Fibroblast of skin of right biceps (primary cell): ENCODE measurements at regions not wholly inside any gene's neighbourhood (a gene's known extent, or its start where the extent isn't known, plus 50 kb on each side); places are given as distances from the start of the nearest gene placed in this dataset.

ENCODE experiments used
- DNase-seq: peaks from one replicate; pipeline ENCODE4 v3.0.0-alpha.2; 2013

DNA sequence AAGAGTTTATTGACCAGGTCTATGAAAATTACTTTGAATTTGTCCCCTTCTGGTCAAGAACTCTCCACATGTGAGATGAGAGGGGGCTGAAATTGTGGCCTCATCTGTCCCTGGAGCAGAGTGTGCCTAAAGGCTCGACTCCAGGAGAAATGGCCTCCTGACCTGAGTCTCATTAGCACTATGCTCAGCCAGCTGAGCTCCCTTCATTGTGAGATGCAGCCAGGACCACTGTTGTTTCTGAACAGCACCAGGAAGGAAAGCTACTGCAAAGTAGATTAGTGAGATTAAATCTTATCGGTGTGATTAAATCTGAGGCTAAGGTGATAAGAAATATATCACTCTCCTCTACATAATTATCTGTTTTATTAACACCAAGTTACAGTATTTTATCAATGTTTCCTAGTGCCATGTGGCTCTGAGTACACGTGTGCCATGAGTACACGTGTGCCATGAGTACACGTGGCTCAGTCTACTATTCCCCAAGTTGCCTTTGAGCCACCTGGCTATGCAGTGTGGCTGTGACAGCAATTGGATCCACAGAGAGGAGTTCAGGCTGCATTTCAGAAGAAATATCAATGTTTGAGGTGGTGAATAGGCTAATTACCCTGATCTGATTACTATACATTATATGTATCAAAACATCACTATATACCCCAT, 126.9 kb downstream of the IPMK start:
- DNase-seq, result no peak

GRCh38 chr10:58140054-58140453, 127.6 kb downstream of the IPMK start:
- no peak for DNase-seq

DNA sequence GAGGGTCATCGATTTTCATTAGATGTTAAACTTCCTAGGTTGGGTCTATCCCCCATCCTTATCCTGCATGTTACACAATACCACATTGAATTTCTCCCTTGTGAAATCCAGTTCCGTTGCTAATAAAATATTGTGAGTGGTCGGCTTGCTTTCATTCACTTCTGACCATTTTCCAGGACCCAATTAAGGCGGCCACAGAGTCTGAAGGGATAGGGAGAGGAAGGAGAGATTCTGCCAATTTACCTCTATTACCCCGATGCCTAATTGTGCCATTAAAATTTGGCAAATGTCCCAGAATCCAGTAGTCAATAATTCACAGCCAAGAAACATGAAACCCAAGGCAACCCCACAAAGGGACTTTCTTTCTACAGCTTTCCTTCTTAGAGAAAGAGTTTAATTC, 129.9 kb downstream of the IPMK start:
- DNase-seq, result no peak

- DNase-seq, result no peak
These were observed 152.3 kb downstream of the IPMK start for GRCh38 chr10:58115218-58116050.

DNA sequence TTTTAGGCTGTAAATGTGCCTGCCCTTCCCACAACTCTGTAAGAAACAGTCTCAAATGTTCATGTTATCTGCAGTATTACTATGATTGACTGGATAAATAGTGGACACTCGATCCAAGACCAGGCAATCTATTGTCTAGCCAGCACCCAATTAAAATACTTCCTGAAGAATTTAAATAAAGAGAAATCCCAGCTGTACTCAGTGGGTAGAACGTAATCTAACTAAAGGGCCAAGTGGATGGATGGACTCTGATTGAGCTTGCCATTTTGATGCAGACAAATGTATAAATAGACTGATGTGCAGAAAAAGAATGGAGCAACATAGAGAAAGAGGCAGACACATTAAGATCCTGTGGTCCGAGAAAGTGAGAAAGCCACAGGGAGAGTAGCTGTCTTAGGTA, 158.0 kb downstream of the IPMK start:
- no peak for DNase-seq

DNA sequence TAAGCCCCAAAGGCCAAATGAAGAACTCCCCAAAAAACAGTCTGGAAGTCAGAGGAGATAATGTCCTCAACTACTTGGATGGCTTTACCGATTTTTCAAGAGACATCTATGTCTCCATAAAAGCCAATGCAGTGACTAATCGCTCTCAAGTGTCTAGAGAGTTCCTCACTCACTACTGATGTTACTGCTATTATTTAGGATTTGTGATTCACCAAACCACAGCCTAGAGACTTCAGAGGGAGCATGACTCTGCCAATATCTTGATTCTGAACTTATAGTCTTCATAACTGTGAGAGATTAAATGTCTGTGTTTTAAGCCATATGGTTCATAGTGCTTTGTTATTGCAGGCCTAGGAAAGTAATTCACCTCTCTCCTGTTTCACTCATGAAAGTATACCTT, 160.2 kb downstream of the IPMK start:
- DNase-seq, result peak; percentile 93

GRCh38 chr10:58106211-58107035, 161.3 kb downstream of the IPMK start:
- DNase-seq, result no peak

GRCh38 chr10:58104351-58104751, 163.3 kb downstream of the IPMK start:
- DNase-seq, result peak; percentile 43

- no peak for DNase-seq
These were observed 164.8 kb downstream of the IPMK start for GRCh38 chr10:58102897-58103296.

GRCh38 chr10:58101682-58102081, 166.0 kb downstream of the IPMK start:
- DNase-seq, result no peak

DNA sequence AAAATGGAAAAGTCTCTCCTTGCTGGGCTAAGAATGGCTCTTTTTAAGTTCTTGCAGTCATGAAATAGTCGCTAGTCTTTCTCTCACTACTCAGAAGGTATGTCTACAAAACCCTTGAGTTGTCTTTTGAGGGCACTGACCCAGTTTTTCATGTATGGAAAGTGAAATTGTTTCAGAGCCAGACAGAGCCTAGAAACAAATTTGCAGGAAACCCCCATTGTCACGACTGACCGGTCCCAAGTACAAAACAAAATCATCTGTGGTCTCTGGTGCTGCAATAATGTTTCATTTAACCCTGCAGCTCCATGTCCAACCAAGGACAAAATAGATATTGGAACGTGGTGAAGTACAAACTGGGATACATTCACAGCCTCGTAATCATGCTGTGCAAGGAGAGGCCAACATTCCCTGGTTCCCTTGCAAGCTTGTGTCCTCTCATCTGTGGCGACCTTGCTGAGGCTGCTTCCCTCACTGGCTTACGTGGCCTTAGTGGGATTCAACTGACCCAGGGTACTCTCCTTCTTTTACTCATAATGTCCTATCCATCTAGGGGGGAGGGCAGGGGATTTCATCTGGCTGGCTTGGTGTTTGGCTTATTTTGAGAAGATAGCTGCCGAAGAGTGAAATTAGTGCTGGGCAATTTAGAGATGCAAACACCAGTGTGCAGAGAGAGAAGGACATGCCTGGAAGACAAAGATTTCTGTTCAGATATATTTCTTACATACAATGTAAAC, 172.5 kb downstream of the IPMK start:
- no peak for DNase-seq

DNA sequence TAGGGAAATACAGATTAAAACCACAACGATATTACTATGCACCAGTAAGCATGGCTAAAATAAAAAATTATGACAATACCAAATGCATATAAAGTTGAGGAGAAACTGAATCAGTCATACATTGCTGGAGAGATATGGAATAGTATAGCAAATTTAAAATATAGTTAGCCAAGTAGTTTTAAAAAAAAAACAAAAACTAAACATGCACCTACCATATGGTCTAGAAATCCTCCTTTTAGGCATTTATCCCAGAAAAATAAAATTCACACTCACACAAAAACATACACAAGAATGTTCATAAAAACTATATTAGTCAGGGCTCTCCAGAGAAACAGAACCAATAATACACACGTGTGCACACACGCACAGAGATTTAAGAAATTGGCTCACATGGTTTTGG, 175.8 kb downstream of the IPMK start:
- no peak for DNase-seq

GRCh38 chr10:58089739-58090138, 178.0 kb downstream of the IPMK start:
- no peak for DNase-seq

DNA sequence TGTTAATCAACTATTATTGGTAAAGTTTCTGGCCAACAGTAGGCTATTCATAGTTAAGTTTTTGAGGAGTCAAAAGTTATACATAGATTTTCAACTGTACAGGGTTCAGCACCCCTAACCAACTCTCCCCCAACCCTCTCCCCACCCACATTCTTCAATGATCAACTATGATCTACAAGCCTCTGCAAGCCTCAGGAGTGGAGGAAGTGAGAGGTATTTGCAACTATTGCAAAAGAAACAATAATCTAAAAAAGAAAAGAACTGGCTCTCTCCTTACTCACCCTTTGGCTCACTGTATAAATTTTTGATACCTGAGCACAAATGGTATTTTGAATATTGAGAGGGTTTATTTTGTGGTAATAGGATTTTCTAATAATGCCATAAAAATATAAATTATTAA, 179.8 kb downstream of the IPMK start:
- DNase-seq, result no peak

- DNase-seq, result no peak
These were observed 180.9 kb downstream of the IPMK start for GRCh38 chr10:58086763-58087150.

- no peak for DNase-seq
These were observed 181.4 kb downstream of the IPMK start for GRCh38 chr10:58086144-58086762.

- DNase-seq, result no peak
These were observed 185.4 kb downstream of the IPMK start for GRCh38 chr10:58082248-58082647.

DNA sequence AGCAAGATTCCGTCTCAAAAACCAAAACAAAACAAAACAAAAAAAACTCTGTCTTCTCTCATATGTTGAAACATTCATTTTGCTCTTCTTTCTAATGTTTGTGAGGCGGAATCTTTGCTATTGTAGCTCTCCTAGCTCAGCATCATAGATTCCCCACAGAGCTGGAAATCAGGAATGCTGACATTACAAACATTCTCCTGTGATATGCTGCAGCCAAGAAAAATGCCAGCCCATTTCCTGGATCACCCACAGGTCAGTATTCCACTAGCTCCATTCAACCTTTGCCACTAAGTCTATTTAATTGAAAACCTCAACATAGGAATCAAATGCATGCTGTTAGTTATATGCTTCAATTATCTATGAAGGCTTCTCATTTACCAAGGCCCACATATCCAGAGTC, 186.3 kb downstream of the IPMK start:
- DNase-seq, result no peak

DNA sequence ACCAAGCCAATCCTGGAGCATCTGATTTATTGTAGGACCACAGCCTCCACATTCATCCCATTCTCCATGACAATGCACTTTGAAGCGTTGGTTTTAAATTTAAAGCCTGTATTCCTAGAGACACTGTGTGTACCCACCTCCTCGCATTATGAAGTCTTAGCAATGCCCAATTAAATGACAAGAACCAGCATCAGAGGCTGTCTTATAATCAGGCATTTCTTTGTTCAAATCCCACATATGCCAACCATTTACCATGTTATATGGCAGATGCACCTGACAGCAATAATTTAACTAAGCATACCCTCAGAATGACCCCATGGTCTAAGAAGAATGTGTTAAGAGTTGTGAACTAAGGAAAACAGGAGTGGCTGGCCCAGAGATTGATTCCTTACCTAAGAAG, 188.2 kb downstream of the IPMK start:
- no peak for DNase-seq

DNA sequence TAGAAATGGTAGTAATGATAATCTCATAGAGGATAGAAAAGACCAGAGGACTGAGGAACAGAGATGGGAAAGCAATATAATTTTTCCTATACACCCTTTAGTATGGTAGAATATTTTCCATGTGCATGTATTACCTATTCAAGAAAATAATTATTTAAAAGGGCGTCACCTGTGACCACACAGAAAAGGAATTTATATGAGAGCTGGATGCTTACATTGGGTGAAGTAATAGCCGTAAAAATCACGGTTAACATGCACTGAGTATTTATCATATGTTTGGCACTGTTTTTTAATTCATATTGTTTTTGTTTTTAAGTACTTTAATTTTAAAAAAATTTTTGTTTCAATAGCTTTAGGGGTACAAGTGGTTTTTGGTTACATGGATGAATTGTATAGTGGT, 195.1 kb downstream of the IPMK start:
- DNase-seq, result no peak

DNA sequence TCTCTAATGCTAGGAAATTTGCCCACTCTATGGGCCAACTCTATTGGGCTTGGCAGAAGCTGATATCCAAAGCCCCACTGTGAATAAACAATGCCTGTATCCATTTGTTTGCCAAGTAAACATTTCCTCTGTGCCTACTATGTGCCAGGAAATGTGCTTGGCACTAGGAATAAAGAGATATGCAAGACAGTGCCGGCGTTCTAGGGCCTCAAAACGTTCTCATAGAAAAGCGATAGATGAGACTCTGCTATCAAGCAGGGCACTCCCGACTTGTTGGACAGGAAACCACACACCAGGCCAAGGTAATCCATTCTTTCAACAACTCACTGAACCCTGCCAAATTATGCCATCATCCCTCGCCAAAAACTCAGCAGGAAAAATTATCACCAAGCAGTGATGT, 196.7 kb downstream of the IPMK start:
- DNase-seq, result no peak

DNA sequence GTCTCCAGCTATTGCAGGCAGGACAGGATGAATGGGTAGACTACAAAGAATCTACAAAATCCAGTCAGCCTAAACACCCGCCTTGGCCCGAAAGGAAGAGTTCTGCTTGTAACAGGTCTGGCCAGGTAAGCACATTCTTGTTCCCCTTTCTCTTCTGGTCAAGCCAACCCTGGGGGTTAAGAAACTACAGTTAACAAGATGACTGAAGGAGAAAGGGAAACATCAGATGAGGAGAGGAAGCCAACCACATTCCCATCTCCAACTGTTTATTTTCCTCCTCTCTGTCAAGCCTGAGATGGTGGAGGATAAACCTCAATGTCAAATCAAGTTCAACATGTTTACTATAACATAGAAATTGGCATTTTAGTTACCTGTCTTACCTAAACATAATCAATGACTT, 198.9 kb downstream of the IPMK start:
- no peak for DNase-seq

- DNase-seq, result no peak
These were observed 200.7 kb downstream of the IPMK start for GRCh38 chr10:58066979-58067378.
